Tibial nerve (tissue), 4 donors: ENCODE measurements at regions not wholly inside any gene's neighbourhood (a gene's known extent, or its start where the extent isn't known, plus 50 kb on each side); places are given as distances from the start of the nearest gene placed in this dataset.

Experiments
- DNase-seq, 2 donors: peaks; one replicate each; pipeline ENCODE4 v3.0.0-alpha.2; 2019; ENCODE audit warnings: low spot score in 2 of 2
- H3K27ac ChIP-seq, 4 donors: fragments of 200-600 bp; sonication (generic) in 3 of 4; one replicate each; pipeline ENCODE4 v1.5.1; 2017 to 2019; ENCODE audit warnings: mild to moderate bottlenecking in 1 of 4
- H3K27me3 ChIP-seq, 2 donors: fragments of 200-600 bp; sonication (generic) in 1 of 2; one replicate each; pipeline versions ENCODE4 v1.5.1 to v1.6.0; 2017 to 2019
- H3K36me3 ChIP-seq, 3 donors: fragments of 200-600 bp; sonication (generic); one replicate each; pipeline ENCODE4 v1.5.1; 2018 to 2019
- H3K4me1 ChIP-seq, 4 donors: fragments of 200-600 bp; sonication (generic) in 3 of 4; one replicate each; pipeline ENCODE4 v1.5.1; 2017 to 2019
- H3K4me3 ChIP-seq, 4 donors: fragments of 200-600 bp; sonication (generic) in 3 of 4; one replicate each; pipeline ENCODE4 v1.5.1; 2017 to 2019; ENCODE audit warnings: mild to moderate bottlenecking in 1 of 4, moderate library complexity in 1 of 4
- H3K9me3 ChIP-seq, 4 donors: fragments of 200-600 bp; sonication (generic) in 3 of 4; one replicate each; pipeline ENCODE4 v1.5.1; 2017 to 2019
- CTCF ChIP-seq, 5 experiments: fragments of 200-600 bp in 3 of 5; fragments of 450-650 bp in 2 of 5; sonication (generic) in 3 of 5; IDR thresholded peaks; one replicate each; pipeline ENCODE4 v1.5.1; 2016 to 2019; ENCODE audit warnings: antibody characterized with exemption in 5 of 5, mild to moderate bottlenecking in 3 of 5, moderate library complexity in 2 of 5
- EP300 ChIP-seq, 2 donors: sonication (generic); formaldehyde crosslinking; IDR thresholded peaks; one replicate each; pipeline ENCODE4 v1.6.1; 2017; ENCODE audit warnings: antibody characterized with exemption in 2 of 2, mild to moderate bottlenecking in 1 of 2
- POLR2A ChIP-seq, 2 donors: fragments of 450-650 bp; IDR thresholded peaks; one replicate each; pipeline ENCODE4 v1.6.1; 2017; ENCODE audit warnings: antibody characterized with exemption in 2 of 2, mild to moderate bottlenecking in 2 of 2, moderate library complexity in 2 of 2
- WGBS, 2 donors: methylation state at CpG; one replicate each; pipeline ENCODE4 v1.1.5; 2018; 5-methylcytosine and 5-hydroxymethylcytosine counted together

- DNase-seq, result no peak
- H3K27me3 ChIP-seq, result no peaks in the 10 kb centered on the region
- TF ChIP-seq EP300 (IDR thresholded peaks at IDR 0.05) (no peak), POLR2A (IDR thresholded peaks at IDR 0.05) (no peak), CTCF (IDR thresholded peaks at IDR 0.05) (no peak)
- WGBS, 2 donors, result 78 to 84% methylated on average over 5 of the region's 5 CpGs
- H3K27ac ChIP-seq, result no peak overlapping the region
- no peak overlapping the region for H3K4me3 ChIP-seq
- no peaks in the 10 kb centered on the region for H3K9me3 ChIP-seq
- peaks cover 0 to 11% (median 0%) of the 10 kb centered on the region in 4 donors for H3K4me1 ChIP-seq
- H3K36me3 ChIP-seq, result no peaks in the 10 kb centered on the region
These were observed 144.3 kb downstream of the FZD1 start for GRCh38 chr7:91408388-91409154.

GRCh38 chr7:91411060-91411459 is 146.8 kb downstream of the FZD1 start:
- Histone ChIP-seq H3K27ac (no peak overlapping the region), H3K4me3 (no peak overlapping the region), H3K4me1 (peaks cover 0 to 11% (median 0%) of the 10 kb centered on the region in 4 donors), H3K9me3 (no peaks in the 10 kb centered on the region), H3K27me3 (no peaks in the 10 kb centered on the region), H3K36me3 (no peaks in the 10 kb centered on the region)
- WGBS, 2 donors, result 66 to 74% methylated on average over 4 of the region's 4 CpGs
- no peak for TF ChIP-seq POLR2A (IDR thresholded peaks at IDR 0.05)
- TF ChIP-seq EP300 (IDR thresholded peaks at IDR 0.05), result no peak
- TF ChIP-seq CTCF (IDR thresholded peaks at IDR 0.05), result no peak
- no peak for DNase-seq

GRCh38 chr7:91412298-91412697 is 148.1 kb downstream of the FZD1 start:
- DNase-seq, result no peak
- Histone ChIP-seq H3K36me3 (no peaks in the 10 kb centered on the region), H3K4me1 (peaks cover 0 to 11% (median 0%) of the 10 kb centered on the region in 4 donors), H3K27me3 (no peaks in the 10 kb centered on the region), H3K9me3 (no peaks in the 10 kb centered on the region), H3K4me3 (no peak overlapping the region), H3K27ac (no peak overlapping the region)
- TF ChIP-seq CTCF (IDR thresholded peaks at IDR 0.05) (no peak), POLR2A (IDR thresholded peaks at IDR 0.05) (no peak), EP300 (IDR thresholded peaks at IDR 0.05) (no peak)
- WGBS, 2 donors, result 35% methylated on average over 2 of the region's 2 CpGs

- TF ChIP-seq EP300 (IDR thresholded peaks at IDR 0.05), result no peak
- no peak for TF ChIP-seq POLR2A (IDR thresholded peaks at IDR 0.05)
- TF ChIP-seq CTCF (IDR thresholded peaks at IDR 0.05), result no peak
- no peak for DNase-seq
- Histone ChIP-seq H3K36me3 (no peaks in the 10 kb centered on the region), H3K4me1 (no peaks in the 10 kb centered on the region), H3K9me3 (no peaks in the 10 kb centered on the region), H3K27me3 (no peaks in the 10 kb centered on the region), H3K4me3 (no peak overlapping the region), H3K27ac (no peak overlapping the region)
- 55 to 69% methylated on average over 2 of the region's 2 CpGs for WGBS, 2 donors
These were observed 150.5 kb downstream of the FZD1 start for GRCh38 chr7:91414734-91415133.

- H3K9me3 ChIP-seq, result no peaks in the 10 kb centered on the region
- TF ChIP-seq EP300 (IDR thresholded peaks at IDR 0.05) (no peak), CTCF (IDR thresholded peaks at IDR 0.05) (no peak), POLR2A (IDR thresholded peaks at IDR 0.05) (no peak)
- no peak for DNase-seq
- no peaks in the 10 kb centered on the region for H3K36me3 ChIP-seq
- H3K4me1 ChIP-seq, result no peaks in the 10 kb centered on the region
- no peaks in the 10 kb centered on the region for H3K27me3 ChIP-seq
- no peak overlapping the region for H3K27ac ChIP-seq
- H3K4me3 ChIP-seq, result no peak overlapping the region
- 84 to 88% methylated on average over 4 of the region's 4 CpGs for WGBS, 2 donors
These were observed 152.1 kb downstream of the FZD1 start for GRCh38 chr7:91416155-91416865.
